ENCODE measurements at regions not wholly inside any gene's neighbourhood (a gene's known extent, or its start where the extent isn't known, plus 50 kb on each side); places are given as distances from the start of the nearest gene placed in this dataset.
"Not testable (repeated sequence)": the region's sequence is repeated elsewhere in the genome, so short reads cannot be mapped to it uniquely, and the experiment has no call there.

- Histone ChIP-seq H3K27ac (replicated peaks; ENCODE audit: low read length) (no peak overlapping the region), H3K27me3 (ENCODE audit: control insufficient read depth in 3 of 3, insufficient read depth in 3 of 3, low read depth in 1 of 3, low read length in 3 of 3) (no peaks in the 10 kb centered on the region), H2AK5ac (ENCODE audit: low read depth, low read length) (no peak overlapping the region), H2BK5ac (ENCODE audit: low read length) (no peak overlapping the region), H3K4me2 (ENCODE audit: insufficient read depth, low read length, poor library complexity, severe bottlenecking) (no peak overlapping the region), H2BK120ac (ENCODE audit: low read depth, low read length) (no peak overlapping the region), H3K9ac (ENCODE audit: low read depth, low read length, poor library complexity) (no peak overlapping the region), H3K9me3 (replicated peaks in 1 of 2; ENCODE audit: control insufficient read depth in 2 of 2, insufficient read depth in 1 of 2, low read depth in 1 of 2, low read length in 2 of 2) (peaks cover 0 to 4% of the 10 kb centered on the region in 2 donors), H2AFZ (ENCODE audit: low read length) (no peak overlapping the region), H2BK12ac (ENCODE audit: low read length) (no peak overlapping the region), H4K8ac (ENCODE audit: low read depth, low read length) (no peak overlapping the region), H4K91ac (ENCODE audit: low read depth, low read length, poor library complexity) (no peak overlapping the region), H3K4ac (ENCODE audit: low read length) (no peak overlapping the region), H3K18ac (ENCODE audit: low read length) (no peak overlapping the region), H2BK15ac (ENCODE audit: low read length) (no peak overlapping the region), H3K4me1 (ENCODE audit: control insufficient read depth in 2 of 2, insufficient read depth in 1 of 2, low read depth in 1 of 2, low read length in 2 of 2) (peaks cover 7 to 10% of the 10 kb centered on the region in 2 donors), H3K79me1 (ENCODE audit: low read depth, low read length) (no peaks in the 10 kb centered on the region), H3K23ac (ENCODE audit: low read depth, low read length, poor library complexity) (no peak overlapping the region), H3K4me3 (ENCODE audit: low read length in 2 of 2) (no peak overlapping the region), H3K14ac (ENCODE audit: low read length) (no peak overlapping the region), H3K36me3 (replicated peaks in 1 of 2; ENCODE audit: control insufficient read depth in 2 of 2, insufficient read depth in 2 of 2, low read length in 2 of 2) (no peaks in the 10 kb centered on the region)
- no peak for DNase-seq (ENCODE audit: low spot score)
These were observed 146.9 kb upstream of the KRR1 start for GRCh38 chr12:75658286-75658685.

- Histone ChIP-seq H3K27ac (replicated peaks; ENCODE audit: low read length) (no peak overlapping the region), H3K4ac (ENCODE audit: low read length) (no peak overlapping the region), H3K4me2 (ENCODE audit: insufficient read depth, low read length, poor library complexity, severe bottlenecking) (no peak overlapping the region), H3K14ac (ENCODE audit: low read length) (no peak overlapping the region), H3K4me1 (ENCODE audit: control insufficient read depth in 2 of 2, insufficient read depth in 1 of 2, low read depth in 1 of 2, low read length in 2 of 2) (peaks cover 7 to 10% of the 10 kb centered on the region in 2 donors), H3K9ac (ENCODE audit: low read depth, low read length, poor library complexity) (no peak overlapping the region), H3K27me3 (ENCODE audit: control insufficient read depth in 3 of 3, insufficient read depth in 3 of 3, low read depth in 1 of 3, low read length in 3 of 3) (no peaks in the 10 kb centered on the region), H2BK12ac (ENCODE audit: low read length) (no peak overlapping the region), H4K8ac (ENCODE audit: low read depth, low read length) (no peak overlapping the region), H3K4me3 (ENCODE audit: low read length in 2 of 2) (no peak overlapping the region), H2AK5ac (ENCODE audit: low read depth, low read length) (no peak overlapping the region), H2AFZ (ENCODE audit: low read length) (no peak overlapping the region), H2BK5ac (ENCODE audit: low read length) (no peak overlapping the region), H4K91ac (ENCODE audit: low read depth, low read length, poor library complexity) (no peak overlapping the region), H3K79me1 (ENCODE audit: low read depth, low read length) (no peaks in the 10 kb centered on the region), H3K36me3 (replicated peaks in 1 of 2; ENCODE audit: control insufficient read depth in 2 of 2, insufficient read depth in 2 of 2, low read length in 2 of 2) (no peaks in the 10 kb centered on the region), H3K23ac (ENCODE audit: low read depth, low read length, poor library complexity) (no peak overlapping the region), H2BK120ac (ENCODE audit: low read depth, low read length) (no peak overlapping the region), H3K18ac (ENCODE audit: low read length) (no peak overlapping the region), H3K9me3 (replicated peaks in 1 of 2; ENCODE audit: control insufficient read depth in 2 of 2, insufficient read depth in 1 of 2, low read depth in 1 of 2, low read length in 2 of 2) (peaks cover 0 to 2% of the 10 kb centered on the region in 2 donors), H2BK15ac (ENCODE audit: low read length) (no peak overlapping the region)
- WGBS, 2 donors (ENCODE audit: extremely low coverage in 2 of 2, insufficient read length in 2 of 2, insufficient replicate concordance in 1 of 2), result no CpG with 5 or more reads among the region's 2 CpGs
- no peak for DNase-seq (ENCODE audit: low spot score)
These were observed 146.4 kb upstream of the KRR1 start for GRCh38 chr12:75657831-75658230.

- H3K27ac ChIP-seq (replicated peaks; ENCODE audit: low read length), result not testable (repeated sequence)
These were observed 145.9 kb upstream of the KRR1 start for GRCh38 chr12:75657354-75657753.

GRCh38 chr12:75656648-75657047 lies 145.2 kb upstream of the KRR1 start:
- no peak overlapping the region for H2BK12ac ChIP-seq (ENCODE audit: low read length)
- WGBS, 2 donors (ENCODE audit: extremely low coverage in 2 of 2, insufficient read length in 2 of 2, insufficient replicate concordance in 1 of 2), result no CpG with 5 or more reads among the region's 1 CpG
- H3K4me2 ChIP-seq (ENCODE audit: insufficient read depth, low read length, poor library complexity, severe bottlenecking), result no peak overlapping the region
- H3K4me1 ChIP-seq (ENCODE audit: control insufficient read depth in 2 of 2, insufficient read depth in 1 of 2, low read depth in 1 of 2, low read length in 2 of 2), result peaks cover 7 to 10% of the 10 kb centered on the region in 2 donors
- H3K36me3 ChIP-seq (replicated peaks in 1 of 2; ENCODE audit: control insufficient read depth in 2 of 2, insufficient read depth in 2 of 2, low read length in 2 of 2), result no peaks in the 10 kb centered on the region
- H2AK5ac ChIP-seq (ENCODE audit: low read depth, low read length), result no peak overlapping the region
- H3K27ac ChIP-seq (replicated peaks; ENCODE audit: low read length), result no peak overlapping the region
- H3K9me3 ChIP-seq (replicated peaks in 1 of 2; ENCODE audit: control insufficient read depth in 2 of 2, insufficient read depth in 1 of 2, low read depth in 1 of 2, low read length in 2 of 2), result peaks cover 0 to 4% of the 10 kb centered on the region in 2 donors
- H2BK15ac ChIP-seq (ENCODE audit: low read length), result no peak overlapping the region
- DNase-seq (ENCODE audit: low spot score), result no peak
- no peak overlapping the region for H2BK120ac ChIP-seq (ENCODE audit: low read depth, low read length)
- H3K4ac ChIP-seq (ENCODE audit: low read length), result no peak overlapping the region
- H3K4me3 ChIP-seq (ENCODE audit: low read length in 2 of 2), result no peak overlapping the region
- H2AFZ ChIP-seq (ENCODE audit: low read length), result no peak overlapping the region
- no peak overlapping the region for H4K91ac ChIP-seq (ENCODE audit: low read depth, low read length, poor library complexity)
- H3K9ac ChIP-seq (ENCODE audit: low read depth, low read length, poor library complexity), result no peak overlapping the region
- H4K8ac ChIP-seq (ENCODE audit: low read depth, low read length), result no peak overlapping the region
- no peaks in the 10 kb centered on the region for H3K79me1 ChIP-seq (ENCODE audit: low read depth, low read length)
- no peak overlapping the region for H3K23ac ChIP-seq (ENCODE audit: low read depth, low read length, poor library complexity)
- H3K14ac ChIP-seq (ENCODE audit: low read length), result no peak overlapping the region
- H2BK5ac ChIP-seq (ENCODE audit: low read length), result no peak overlapping the region
- H3K27me3 ChIP-seq (ENCODE audit: control insufficient read depth in 3 of 3, insufficient read depth in 3 of 3, low read depth in 1 of 3, low read length in 3 of 3), result no peaks in the 10 kb centered on the region
- H3K18ac ChIP-seq (ENCODE audit: low read length), result no peak overlapping the region

More at GRCh38 chr12:75657354-75657753, 145.9 kb upstream of the KRR1 start:
- H3K27me3 ChIP-seq (ENCODE audit: control insufficient read depth in 3 of 3, insufficient read depth in 3 of 3, low read depth in 1 of 3, low read length in 3 of 3); H3K14ac ChIP-seq (ENCODE audit: low read length); H3K79me1 ChIP-seq (ENCODE audit: low read depth, low read length); H3K4me1 ChIP-seq (ENCODE audit: control insufficient read depth in 2 of 2, insufficient read depth in 1 of 2, low read depth in 1 of 2, low read length in 2 of 2); H2BK5ac ChIP-seq (ENCODE audit: low read length); H2BK120ac ChIP-seq (ENCODE audit: low read depth, low read length); H2BK12ac ChIP-seq (ENCODE audit: low read length); H3K4me3 ChIP-seq (ENCODE audit: low read length in 2 of 2); H2BK15ac ChIP-seq (ENCODE audit: low read length); H3K18ac ChIP-seq (ENCODE audit: low read length); H3K36me3 ChIP-seq (replicated peaks in 1 of 2; ENCODE audit: control insufficient read depth in 2 of 2, insufficient read depth in 2 of 2, low read length in 2 of 2); H3K4ac ChIP-seq (ENCODE audit: low read length); H3K23ac ChIP-seq (ENCODE audit: low read depth, low read length, poor library complexity); DNase-seq (ENCODE audit: low spot score); H3K4me2 ChIP-seq (ENCODE audit: insufficient read depth, low read length, poor library complexity, severe bottlenecking); H3K9ac ChIP-seq (ENCODE audit: low read depth, low read length, poor library complexity); H3K9me3 ChIP-seq (replicated peaks in 1 of 2; ENCODE audit: control insufficient read depth in 2 of 2, insufficient read depth in 1 of 2, low read depth in 1 of 2, low read length in 2 of 2); H2AK5ac ChIP-seq (ENCODE audit: low read depth, low read length); H4K91ac ChIP-seq (ENCODE audit: low read depth, low read length, poor library complexity); H4K8ac ChIP-seq (ENCODE audit: low read depth, low read length); H2AFZ ChIP-seq (ENCODE audit: low read length): not testable (repeated sequence)
- WGBS, 2 donors (ENCODE audit: extremely low coverage in 2 of 2, insufficient read length in 2 of 2, insufficient replicate concordance in 1 of 2), result no CpG with 5 or more reads among the region's 6 CpGs

Measured in neuronal stem cell (in vitro differentiated cells).